Stomach (tissue), 4 donors: ENCODE measurements at regions not wholly inside any gene's neighbourhood (a gene's known extent, or its start where the extent isn't known, plus 50 kb on each side); places are given as distances from the start of the nearest gene placed in this dataset.

Experiments
- POLR2A ChIP-seq, 4 donors: fragments of 450-650 bp; IDR thresholded peaks; one replicate each; pipeline ENCODE4 v1.6.1; 2016; ENCODE audit warnings: antibody characterized with exemption in 4 of 4, control low read depth in 2 of 4, mild to moderate bottlenecking in 1 of 4, moderate library complexity in 1 of 4
- POLR2AphosphoS5 ChIP-seq, 3 donors: sonication (generic); formaldehyde crosslinking; IDR thresholded peaks; one replicate each; pipeline ENCODE4 v1.6.1; 2016; ENCODE audit warnings: antibody characterized with exemption in 3 of 3

GRCh38 chr16:79407005-79407404, 193.5 kb downstream of the MAF start:
- TF ChIP-seq POLR2AphosphoS5 (IDR thresholded peaks at IDR 0.05) (no peak), POLR2A (IDR thresholded peaks at IDR 0.05) (no peak)
